HEK293T (cell line): ENCODE measurements at regions not wholly inside any gene's neighbourhood (a gene's known extent, or its start where the extent isn't known, plus 50 kb on each side); places are given as distances from the start of the nearest gene placed in this dataset.

Experiments used
- BHLHE40 ChIP-seq: fragments of 450-650 bp; IDR thresholded peaks from 2 replicates; pipeline ENCODE4 v1.6.1; 2016; ENCODE audit warnings: mild to moderate bottlenecking, moderate library complexity, borderline replicate concordance
- FOXM1 ChIP-seq: fragments of 450-650 bp; IDR thresholded peaks from 2 replicates; pipeline ENCODE4 v1.6.1; 2017; ENCODE audit warnings: mild to moderate bottlenecking, borderline replicate concordance
- SP1 ChIP-seq: fragments of 450-650 bp; IDR thresholded peaks from 2 replicates; pipeline ENCODE4 v1.6.1; 2017
- TARDBP ChIP-seq: fragments of 450-650 bp; IDR thresholded peaks from 2 replicates; pipeline ENCODE4 v1.6.1; 2016

- TF ChIP-seq SP1 (no peak), FOXM1 (no peak), TARDBP (no peak), BHLHE40 (no peak)
These were observed 974.7 kb downstream of the GALC start for GRCh38 chr14:87018294-87018693.
